Tibial nerve (tissue), 4 donors: ENCODE measurements at regions not wholly inside any gene's neighbourhood (a gene's known extent, or its start where the extent isn't known, plus 50 kb on each side); places are given as distances from the start of the nearest gene placed in this dataset.

Source experiments
- DNase-seq, 2 donors: peaks; one replicate each; pipeline ENCODE4 v3.0.0-alpha.2; 2019; ENCODE audit warnings: low spot score in 2 of 2
- H3K27ac ChIP-seq, 4 donors: fragments of 200-600 bp; sonication (generic) in 3 of 4; one replicate each; pipeline ENCODE4 v1.5.1; 2017 to 2019; ENCODE audit warnings: mild to moderate bottlenecking in 1 of 4
- H3K27me3 ChIP-seq, 2 donors: fragments of 200-600 bp; sonication (generic) in 1 of 2; one replicate each; pipeline versions ENCODE4 v1.5.1 to v1.6.0; 2017 to 2019
- H3K36me3 ChIP-seq, 3 donors: fragments of 200-600 bp; sonication (generic); one replicate each; pipeline ENCODE4 v1.5.1; 2018 to 2019
- H3K4me1 ChIP-seq, 4 donors: fragments of 200-600 bp; sonication (generic) in 3 of 4; one replicate each; pipeline ENCODE4 v1.5.1; 2017 to 2019
- H3K4me3 ChIP-seq, 4 donors: fragments of 200-600 bp; sonication (generic) in 3 of 4; one replicate each; pipeline ENCODE4 v1.5.1; 2017 to 2019; ENCODE audit warnings: mild to moderate bottlenecking in 1 of 4, moderate library complexity in 1 of 4
- H3K9me3 ChIP-seq, 4 donors: fragments of 200-600 bp; sonication (generic) in 3 of 4; one replicate each; pipeline ENCODE4 v1.5.1; 2017 to 2019
- EP300 ChIP-seq, 2 donors: sonication (generic); formaldehyde crosslinking; IDR thresholded peaks; one replicate each; pipeline ENCODE4 v1.6.1; 2017; ENCODE audit warnings: antibody characterized with exemption in 2 of 2, mild to moderate bottlenecking in 1 of 2
- POLR2A ChIP-seq, 2 donors: fragments of 450-650 bp; IDR thresholded peaks; one replicate each; pipeline ENCODE4 v1.6.1; 2017; ENCODE audit warnings: antibody characterized with exemption in 2 of 2, mild to moderate bottlenecking in 2 of 2, moderate library complexity in 2 of 2
- WGBS, 2 donors: methylation state at CpG; one replicate each; pipeline ENCODE4 v1.1.5; 2018; 5-methylcytosine and 5-hydroxymethylcytosine counted together
- TF ChIP-seq, protein P1 (sequence below), 5 experiments: fragments of 200-600 bp in 3 of 5; fragments of 450-650 bp in 2 of 5; sonication (generic) in 3 of 5; IDR thresholded peaks; one replicate each; pipeline ENCODE4 v1.5.1; 2016 to 2019; ENCODE audit warnings: antibody characterized with exemption in 5 of 5, mild to moderate bottlenecking in 3 of 5, moderate library complexity in 2 of 5

DNA sequence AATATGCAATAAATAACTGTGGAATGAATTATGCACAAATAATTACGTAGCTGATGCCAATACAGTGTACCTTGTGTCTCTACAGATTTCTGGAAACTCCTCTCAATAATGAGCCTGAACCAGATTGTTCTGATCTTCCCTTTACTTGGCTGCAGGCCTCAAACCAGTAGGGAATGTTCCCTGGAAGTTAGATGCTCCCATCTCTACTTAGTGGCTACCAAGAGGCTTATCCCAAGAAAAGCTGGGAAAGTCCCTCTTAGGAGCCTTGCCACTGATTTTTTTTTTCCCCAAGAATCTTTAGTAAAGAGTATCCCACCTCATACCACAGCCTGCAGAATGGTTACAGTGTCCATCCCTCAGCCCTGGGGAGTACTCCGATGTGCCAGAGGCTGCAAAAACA is 702.1 kb downstream of the RFPL4B start:
- H3K27ac ChIP-seq: no peak overlapping the region
- peaks cover 0 to 32% (median 0%) of the 10 kb centered on the region in 4 donors for H3K4me1 ChIP-seq
- H3K27me3 ChIP-seq: no peaks in the 10 kb centered on the region
- DNase-seq: no peak
- no peaks in the 10 kb centered on the region for H3K36me3 ChIP-seq
- WGBS, 2 donors: 69 to 77% methylated on average over 2 of the region's 2 CpGs
- TF ChIP-seq, protein P1, sequence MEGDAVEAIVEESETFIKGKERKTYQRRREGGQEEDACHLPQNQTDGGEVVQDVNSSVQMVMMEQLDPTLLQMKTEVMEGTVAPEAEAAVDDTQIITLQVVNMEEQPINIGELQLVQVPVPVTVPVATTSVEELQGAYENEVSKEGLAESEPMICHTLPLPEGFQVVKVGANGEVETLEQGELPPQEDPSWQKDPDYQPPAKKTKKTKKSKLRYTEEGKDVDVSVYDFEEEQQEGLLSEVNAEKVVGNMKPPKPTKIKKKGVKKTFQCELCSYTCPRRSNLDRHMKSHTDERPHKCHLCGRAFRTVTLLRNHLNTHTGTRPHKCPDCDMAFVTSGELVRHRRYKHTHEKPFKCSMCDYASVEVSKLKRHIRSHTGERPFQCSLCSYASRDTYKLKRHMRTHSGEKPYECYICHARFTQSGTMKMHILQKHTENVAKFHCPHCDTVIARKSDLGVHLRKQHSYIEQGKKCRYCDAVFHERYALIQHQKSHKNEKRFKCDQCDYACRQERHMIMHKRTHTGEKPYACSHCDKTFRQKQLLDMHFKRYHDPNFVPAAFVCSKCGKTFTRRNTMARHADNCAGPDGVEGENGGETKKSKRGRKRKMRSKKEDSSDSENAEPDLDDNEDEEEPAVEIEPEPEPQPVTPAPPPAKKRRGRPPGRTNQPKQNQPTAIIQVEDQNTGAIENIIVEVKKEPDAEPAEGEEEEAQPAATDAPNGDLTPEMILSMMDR (IDR thresholded peaks at IDR 0.05): no peak
- TF ChIP-seq POLR2A (IDR thresholded peaks at IDR 0.05) (no peak), EP300 (IDR thresholded peaks at IDR 0.05) (no peak)
- H3K4me3 ChIP-seq: no peak overlapping the region
- H3K9me3 ChIP-seq: no peaks in the 10 kb centered on the region

- TF ChIP-seq EP300 (IDR thresholded peaks at IDR 0.05) (no peak), POLR2A (IDR thresholded peaks at IDR 0.05) (no peak)
- TF ChIP-seq, protein P1 (IDR thresholded peaks at IDR 0.05): no peak
- H3K27ac ChIP-seq: no peak overlapping the region
- WGBS, 2 donors: 40 to 44% methylated on average over 6 of the region's 6 CpGs
- no peaks in the 10 kb centered on the region for H3K36me3 ChIP-seq
- no peak overlapping the region for H3K4me3 ChIP-seq
- no peaks in the 10 kb centered on the region for H3K9me3 ChIP-seq
- peaks cover 0 to 32% (median 0%) of the 10 kb centered on the region in 4 donors for H3K4me1 ChIP-seq
- DNase-seq: no peak
- H3K27me3 ChIP-seq: no peaks in the 10 kb centered on the region
These were observed 703.1 kb downstream of the RFPL4B start for GRCh38 chr6:113050010-113050858.

DNA sequence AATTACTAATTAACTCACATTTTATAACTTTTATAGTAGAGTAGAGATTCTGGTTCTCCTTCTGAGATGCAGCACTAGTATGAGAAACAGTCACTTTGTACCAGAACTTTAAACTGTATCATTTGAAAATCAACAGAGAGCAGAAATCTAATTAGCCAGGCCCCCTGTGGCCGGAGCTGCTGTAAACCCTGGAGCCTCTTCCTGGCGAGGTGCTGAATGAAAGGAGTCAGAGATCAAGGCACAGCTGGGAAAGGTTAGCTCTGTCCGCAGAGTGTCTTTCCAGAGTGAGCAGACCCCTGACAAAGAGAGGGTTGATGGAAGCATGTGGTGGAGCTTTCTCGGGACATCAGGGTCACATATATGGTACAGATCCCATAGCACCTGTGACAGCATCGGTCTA is 703.8 kb downstream of the RFPL4B start:
- peaks cover 0 to 32% (median 0%) of the 10 kb centered on the region in 4 donors for H3K4me1 ChIP-seq
- H3K4me3 ChIP-seq: no peak overlapping the region
- TF ChIP-seq EP300 (IDR thresholded peaks at IDR 0.05) (no peak), POLR2A (IDR thresholded peaks at IDR 0.05) (no peak)
- TF ChIP-seq, protein P1 (IDR thresholded peaks at IDR 0.05): no peak
- H3K27ac ChIP-seq: no peak overlapping the region
- no peaks in the 10 kb centered on the region for H3K9me3 ChIP-seq
- WGBS, 2 donors: 62 to 65% methylated on average over 5 of the region's 5 CpGs
- no peaks in the 10 kb centered on the region for H3K36me3 ChIP-seq
- no peak for DNase-seq
- no peaks in the 10 kb centered on the region for H3K27me3 ChIP-seq

- Histone ChIP-seq H3K27me3 (no peaks in the 10 kb centered on the region), H3K4me3 (no peak overlapping the region), H3K4me1 (peaks cover 0 to 32% (median 0%) of the 10 kb centered on the region in 4 donors), H3K36me3 (no peaks in the 10 kb centered on the region), H3K27ac (no peak overlapping the region), H3K9me3 (no peaks in the 10 kb centered on the region)
- 41 to 57% methylated on average over 3 of the region's 3 CpGs for WGBS, 2 donors
- TF ChIP-seq POLR2A (IDR thresholded peaks at IDR 0.05) (no peak), EP300 (IDR thresholded peaks at IDR 0.05) (no peak)
- TF ChIP-seq, protein P1 (IDR thresholded peaks at IDR 0.05): no peak
- DNase-seq: no peak
These were observed 705.4 kb downstream of the RFPL4B start for GRCh38 chr6:113052506-113052905.

DNA sequence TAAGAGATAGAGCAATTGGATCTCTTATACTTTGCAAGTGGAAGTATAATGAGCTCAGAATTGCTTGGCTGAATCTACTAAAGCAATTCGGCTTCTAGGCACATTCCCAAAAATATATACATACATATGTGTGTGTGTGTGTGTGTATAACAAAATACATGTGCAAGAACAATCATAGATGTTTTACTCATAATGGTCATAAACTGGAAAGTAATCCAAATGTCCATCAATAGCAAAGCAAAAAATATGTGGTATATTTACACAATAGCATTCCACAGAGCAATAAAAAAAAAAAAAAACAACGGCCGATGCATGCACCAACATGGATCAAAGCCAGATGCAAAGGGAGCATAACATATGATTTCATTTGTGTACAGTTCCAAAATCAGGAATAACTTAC is 707.9 kb downstream of the RFPL4B start:
- 22 to 23% methylated on average over 3 of the region's 3 CpGs for WGBS, 2 donors
- Histone ChIP-seq H3K27ac (no peak overlapping the region), H3K36me3 (no peaks in the 10 kb centered on the region), H3K4me3 (no peak overlapping the region), H3K9me3 (no peaks in the 10 kb centered on the region), H3K27me3 (no peaks in the 10 kb centered on the region), H3K4me1 (peaks cover 0 to 21% (median 0%) of the 10 kb centered on the region in 4 donors)
- no peak for DNase-seq
- no peak for TF ChIP-seq POLR2A (IDR thresholded peaks at IDR 0.05)
- no peak for TF ChIP-seq EP300 (IDR thresholded peaks at IDR 0.05)
- TF ChIP-seq, protein P1 (IDR thresholded peaks at IDR 0.05): no peak
